Neural crest cell (in vitro differentiated cells): ENCODE measurements at regions not wholly inside any gene's neighbourhood (a gene's known extent, or its start where the extent isn't known, plus 50 kb on each side); places are given as distances from the start of the nearest gene placed in this dataset.

Source experiments
- DNase-seq: peaks from one replicate; pipeline ENCODE4 v3.0.0; 2021; ENCODE audit warnings: low read depth, mixed read lengths, low spot score
- H3K27ac Mint-ChIP-seq: one replicate; pipeline ENCODE4 v1.8.0; 2021; ENCODE audit warnings: mild to moderate bottlenecking, mixed read lengths; ENCODE audit not compliant: unreplicated experiment
- H3K27me3 Mint-ChIP-seq: 2 replicates; pipeline ENCODE4 v1.8.0; 2021; ENCODE audit warnings: low read depth, mild to moderate bottlenecking, mixed read lengths
- H3K36me3 Mint-ChIP-seq: 2 replicates; pipeline ENCODE4 v1.8.0; 2021; ENCODE audit warnings: low read depth, mild to moderate bottlenecking, mixed read lengths
- H3K4me1 Mint-ChIP-seq: 2 replicates; pipeline ENCODE4 v1.8.0; 2021; ENCODE audit warnings: mixed read lengths
- H3K4me3 Mint-ChIP-seq: one replicate; pipeline ENCODE4 v1.8.0; 2021; ENCODE audit warnings: mild to moderate bottlenecking, mixed read lengths
- H3K9me3 Mint-ChIP-seq: 2 replicates; pipeline ENCODE4 v1.8.0; 2021; ENCODE audit warnings: mixed read lengths
- CTCF ChIP-seq: fragments of 200-600 bp; sonication (generic); conservative IDR thresholded peaks from 2 replicates; pipeline ENCODE4 v1.5.0; 2021; ENCODE audit warnings: antibody characterized with exemption, mild to moderate bottlenecking

DNA sequence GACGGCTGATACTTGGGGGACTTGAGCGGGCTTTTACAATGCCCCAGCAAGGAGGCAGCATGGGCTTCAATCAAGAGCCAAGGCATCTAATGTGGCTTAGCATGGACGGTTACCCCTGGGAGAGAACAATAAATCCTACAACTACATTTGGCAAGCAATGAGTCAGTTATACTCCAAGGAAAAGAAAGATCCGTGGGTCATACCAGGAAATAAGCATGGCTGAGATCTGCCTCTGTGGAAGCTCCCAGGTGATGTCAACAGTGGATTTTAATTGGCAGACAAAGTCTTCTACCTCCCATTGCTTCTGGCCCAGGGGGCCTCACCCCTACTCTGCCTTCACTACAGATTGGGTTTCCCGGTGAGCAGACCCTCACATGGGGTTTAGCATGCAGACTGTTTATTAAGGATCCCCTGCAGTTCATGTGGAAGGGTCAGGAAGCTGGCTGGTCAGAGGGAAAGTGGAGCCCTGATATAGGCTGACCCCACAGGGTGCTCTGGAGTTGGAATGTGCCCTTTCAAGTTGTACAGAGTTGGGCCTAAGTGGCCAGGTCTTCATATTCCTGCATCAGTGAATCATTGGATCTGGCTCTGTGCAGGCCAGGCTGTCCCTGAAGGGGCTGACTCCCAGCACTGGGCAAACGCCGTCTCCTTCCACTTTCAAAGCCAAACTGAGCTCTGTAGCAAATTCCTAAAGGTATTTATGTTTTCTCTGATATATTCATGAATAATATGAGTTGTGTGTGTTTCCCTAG, 91.3 kb upstream of the GGTLC1 start:
- Mint-ChIP-seq H3K36me3 (no peaks in the 10 kb centered on the region), H3K27ac (no peak overlapping the region), H3K27me3 (no peaks in the 10 kb centered on the region), H3K4me1 (peaks cover 6% of the 10 kb centered on the region), H3K4me3 (no peak overlapping the region), H3K9me3 (no peaks in the 10 kb centered on the region)
- DNase-seq = no peak
- no peak for TF ChIP-seq CTCF

DNA sequence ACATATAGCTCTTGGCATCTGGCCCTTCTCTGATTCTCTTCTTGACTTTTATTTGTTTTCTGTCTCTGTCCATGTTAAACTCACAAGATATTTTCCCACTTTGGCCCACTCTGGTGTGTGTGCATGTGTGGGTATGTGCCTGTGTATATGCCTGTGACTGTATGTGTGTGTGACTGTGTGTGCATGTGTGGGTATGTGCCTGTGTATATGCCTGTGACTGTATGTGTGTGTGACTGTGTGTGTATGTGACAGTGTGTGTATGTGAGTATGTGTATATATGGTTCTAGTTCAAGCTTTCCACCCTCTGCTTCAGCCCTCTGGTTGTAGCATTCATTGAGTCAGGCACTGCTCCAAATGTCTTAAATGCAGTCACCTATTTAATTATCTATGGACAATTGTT, 88.6 kb upstream of the GGTLC1 start:
- Mint-ChIP-seq H3K27me3 (no peaks in the 10 kb centered on the region), H3K4me3 (no peak overlapping the region), H3K9me3 (no peaks in the 10 kb centered on the region), H3K36me3 (no peaks in the 10 kb centered on the region), H3K4me1 (peaks cover 6% of the 10 kb centered on the region), H3K27ac (no peak overlapping the region)
- no peak for TF ChIP-seq CTCF
- no peak for DNase-seq

GRCh38 chr20:24070679-24071078, 82.1 kb upstream of the GGTLC1 start:
- Mint-ChIP-seq H3K36me3 (no peaks in the 10 kb centered on the region), H3K27ac (no peak overlapping the region), H3K4me3 (no peak overlapping the region), H3K4me1 (no peaks in the 10 kb centered on the region), H3K27me3 (peaks cover 19% of the 10 kb centered on the region), H3K9me3 (peaks cover 7% of the 10 kb centered on the region)
- TF ChIP-seq CTCF = no peak
- DNase-seq = no peak

DNA sequence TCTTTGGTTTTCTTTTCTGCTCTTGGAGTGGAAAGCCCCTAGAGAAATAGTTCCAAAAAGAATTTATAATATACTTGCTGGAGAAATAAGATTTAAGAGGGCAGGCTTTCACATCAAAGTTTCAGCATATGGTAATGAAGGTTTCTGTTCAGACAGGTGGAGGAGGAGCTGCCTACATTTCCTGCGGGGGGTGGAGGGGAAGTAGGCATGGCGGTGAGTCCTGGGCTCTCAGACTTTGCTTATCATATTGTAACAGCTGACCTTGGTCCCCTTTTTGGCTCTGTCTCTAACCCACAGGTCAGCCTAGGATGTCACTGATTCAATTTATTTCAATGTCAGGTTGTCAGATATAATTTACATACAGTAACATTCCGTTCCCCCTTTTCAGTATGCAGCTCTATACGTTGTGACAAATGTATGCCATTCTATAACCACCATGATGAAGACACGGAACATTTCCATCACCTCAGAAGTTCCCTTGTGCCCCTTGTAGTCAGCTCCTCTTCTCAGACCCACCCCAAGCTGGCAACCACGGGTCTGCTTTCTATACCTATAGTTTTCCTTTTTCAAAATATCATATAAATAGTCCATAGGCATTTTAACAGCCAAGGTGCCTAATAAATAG, 77.6 kb upstream of the GGTLC1 start:
- no peaks in the 10 kb centered on the region for H3K36me3 Mint-ChIP-seq
- H3K4me3 Mint-ChIP-seq = no peak overlapping the region
- no peak for DNase-seq
- no peaks in the 10 kb centered on the region for H3K4me1 Mint-ChIP-seq
- peaks cover 27% of the 10 kb centered on the region for H3K27me3 Mint-ChIP-seq
- no peak overlapping the region for H3K27ac Mint-ChIP-seq
- TF ChIP-seq CTCF = no peak
- peaks cover 5% of the 10 kb centered on the region for H3K9me3 Mint-ChIP-seq

DNA sequence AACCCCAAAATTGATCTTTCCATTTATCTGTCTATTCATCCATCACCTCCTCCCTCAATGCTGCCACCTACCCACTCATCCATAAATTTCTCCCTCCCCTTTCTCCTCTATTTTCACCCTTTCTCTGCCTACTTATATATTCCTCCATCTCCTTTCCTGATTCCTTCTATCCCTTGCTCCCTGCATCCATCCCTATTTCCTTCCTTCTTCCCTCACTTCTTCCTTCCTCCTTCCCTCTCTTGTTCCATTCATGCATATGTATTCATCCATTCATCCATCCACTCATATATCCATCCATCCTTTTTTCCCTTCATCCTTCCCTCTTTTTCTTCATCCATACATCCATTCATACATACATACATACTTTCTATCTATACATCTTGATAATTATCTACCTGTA, 76.3 kb upstream of the GGTLC1 start:
- H3K27me3 Mint-ChIP-seq = peaks cover 27% of the 10 kb centered on the region
- H3K36me3 Mint-ChIP-seq = no peaks in the 10 kb centered on the region
- no peaks in the 10 kb centered on the region for H3K4me1 Mint-ChIP-seq

More for the DNA sequence above, 76.3 kb upstream of the GGTLC1 start:
- no peak overlapping the region for H3K4me3 Mint-ChIP-seq
- no peaks in the 10 kb centered on the region for H3K9me3 Mint-ChIP-seq
- TF ChIP-seq CTCF = no peak
- DNase-seq = no peak
- H3K27ac Mint-ChIP-seq = no peak overlapping the region
